HG03045 (cell line): ENCODE measurements at regions not wholly inside any gene's neighbourhood (a gene's known extent, or its start where the extent isn't known, plus 50 kb on each side); places are given as distances from the start of the nearest gene placed in this dataset.
"Not testable (repeated sequence)": the region's sequence is repeated elsewhere in the genome, so short reads cannot be mapped to it uniquely, and the experiment has no call there.

Source experiments
- ATAC-seq: cut with Tn5 transposase; IDR thresholded peaks from one replicate; pipeline ENCODE4 v1.9.1; 2021; ENCODE audit warnings: mild to moderate bottlenecking, moderate library complexity; ENCODE audit not compliant: unreplicated experiment

DNA sequence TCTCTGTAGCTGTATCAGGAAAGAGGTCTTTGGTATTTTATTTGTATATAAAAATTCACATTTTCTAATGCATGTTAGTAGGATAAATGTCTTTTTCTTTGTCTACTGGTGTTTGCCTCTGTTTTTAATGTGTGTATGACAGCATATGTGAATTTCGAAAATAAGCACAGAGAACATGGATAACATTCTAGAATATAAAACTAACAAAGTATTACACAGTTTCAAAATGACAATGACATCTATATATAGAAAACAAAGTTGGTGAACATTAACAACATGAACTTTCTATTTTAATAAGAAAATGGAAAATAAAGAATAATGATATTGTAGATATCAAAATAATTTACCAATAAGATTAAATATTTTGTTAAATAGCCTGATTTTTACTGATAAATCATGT lies 608.0 kb downstream of the COL12A1 start:
- no peak for ATAC-seq

DNA sequence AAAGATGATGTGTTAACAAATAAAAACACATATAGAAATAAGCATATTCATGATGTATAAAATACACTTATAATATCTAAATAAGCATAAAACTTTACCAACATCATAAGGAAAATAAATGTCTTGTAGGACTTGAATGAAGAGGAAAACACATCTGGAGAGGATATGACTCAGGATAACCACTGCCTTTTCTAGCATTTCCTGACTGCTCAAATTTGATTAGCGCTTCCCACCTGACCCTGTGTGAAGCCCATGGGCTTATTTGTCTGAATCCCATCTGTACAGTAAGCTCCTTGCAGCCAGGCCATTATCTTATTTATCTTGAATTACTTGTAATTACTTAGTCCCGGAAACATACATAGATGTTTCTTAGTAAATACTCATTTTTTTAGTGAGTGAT lies 608.6 kb downstream of the COL12A1 start:
- no peak for ATAC-seq

DNA sequence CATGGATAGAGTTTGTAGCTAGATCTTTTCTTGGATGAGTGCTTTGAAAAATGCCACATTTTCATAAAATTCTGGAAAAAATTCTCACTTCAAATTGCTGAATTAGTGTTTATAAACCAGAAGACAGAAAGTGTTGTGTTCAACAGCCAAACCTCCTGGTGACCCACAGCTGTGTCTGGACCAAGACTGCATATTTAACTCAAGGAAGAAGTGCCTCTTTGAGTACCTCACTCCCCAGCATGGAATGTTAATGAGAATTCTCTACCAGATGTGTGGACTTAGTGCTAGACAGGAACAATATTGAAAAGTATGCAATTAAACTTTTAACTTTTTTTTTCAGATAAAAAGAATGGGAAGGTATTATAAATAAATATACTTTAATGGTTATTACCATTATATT lies 609.3 kb downstream of the COL12A1 start:
- no peak for ATAC-seq

DNA sequence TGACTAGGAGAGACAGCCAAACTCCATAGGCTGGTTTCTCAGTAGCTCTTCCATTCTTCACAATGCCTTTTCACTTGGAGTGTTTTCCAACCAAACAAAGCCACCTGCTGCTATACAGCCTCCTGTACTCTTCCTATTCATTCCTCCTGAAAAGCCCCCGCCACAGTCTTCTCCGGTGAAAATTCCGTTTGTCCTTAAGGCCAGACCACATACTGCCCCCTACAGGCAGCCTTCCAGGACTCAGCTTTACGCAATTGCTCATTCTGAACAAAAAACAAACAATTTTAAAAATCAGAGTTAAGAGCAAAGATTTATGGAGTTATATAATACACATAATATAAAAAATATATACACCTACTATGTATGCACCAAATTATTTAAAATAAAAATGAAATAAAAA lies 611.5 kb downstream of the COL12A1 start:
- ATAC-seq = not testable (repeated sequence)

DNA sequence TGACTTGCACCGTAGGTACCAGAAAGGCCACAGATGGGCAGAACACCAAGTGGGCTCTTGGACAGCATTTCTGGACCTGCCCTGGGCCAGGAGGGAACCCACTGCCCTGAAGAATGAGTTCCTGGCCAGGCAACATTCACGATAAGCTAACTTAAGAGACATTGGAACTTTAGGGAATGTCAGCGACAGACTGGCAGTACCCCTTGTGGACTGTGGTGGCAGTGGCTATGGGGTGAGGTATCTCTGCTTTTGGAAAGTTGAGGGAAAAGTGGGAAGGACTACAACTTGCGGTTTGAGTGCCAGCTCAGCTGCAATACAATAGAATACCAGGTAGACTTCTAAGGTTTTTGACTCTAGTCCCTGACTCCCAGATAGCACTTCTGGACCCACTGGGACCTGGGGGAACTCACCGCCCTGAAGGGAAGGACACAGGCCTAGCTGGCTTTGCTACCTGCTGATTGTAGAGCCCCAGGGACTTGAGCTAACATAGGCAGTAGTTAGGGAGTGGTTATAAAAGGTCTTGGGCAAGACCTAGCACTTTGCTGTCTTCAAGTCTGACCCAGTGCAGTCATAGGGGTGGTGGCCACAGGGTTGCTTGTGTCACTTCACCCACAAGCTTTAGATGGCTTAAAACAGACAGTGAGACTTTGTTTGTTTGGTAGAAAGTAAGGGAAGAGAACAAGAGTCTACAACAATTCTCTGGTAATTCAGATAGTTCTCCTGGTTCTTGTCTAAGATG lies 617.6 kb downstream of the COL12A1 start:
- no peak for ATAC-seq

DNA sequence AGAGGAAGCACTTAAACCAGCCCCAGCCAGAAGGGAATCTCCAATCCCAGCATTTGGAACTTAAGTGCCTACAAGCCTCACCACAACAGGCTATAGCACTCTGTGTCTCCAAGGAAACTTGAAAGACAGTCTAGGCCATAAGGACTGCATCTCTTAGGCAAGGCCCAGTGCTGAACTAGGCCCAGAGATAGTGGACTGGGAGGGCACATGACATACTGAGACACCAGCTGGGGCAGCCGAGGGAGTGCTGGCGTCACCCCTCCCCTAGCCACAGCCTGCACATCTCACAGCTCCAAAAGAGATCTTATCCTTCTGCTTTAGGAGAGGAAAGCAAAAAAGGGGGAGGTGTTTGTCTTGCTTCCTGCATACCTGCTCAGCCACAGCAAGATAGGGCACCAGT lies 618.5 kb downstream of the COL12A1 start:
- no peak for ATAC-seq

DNA sequence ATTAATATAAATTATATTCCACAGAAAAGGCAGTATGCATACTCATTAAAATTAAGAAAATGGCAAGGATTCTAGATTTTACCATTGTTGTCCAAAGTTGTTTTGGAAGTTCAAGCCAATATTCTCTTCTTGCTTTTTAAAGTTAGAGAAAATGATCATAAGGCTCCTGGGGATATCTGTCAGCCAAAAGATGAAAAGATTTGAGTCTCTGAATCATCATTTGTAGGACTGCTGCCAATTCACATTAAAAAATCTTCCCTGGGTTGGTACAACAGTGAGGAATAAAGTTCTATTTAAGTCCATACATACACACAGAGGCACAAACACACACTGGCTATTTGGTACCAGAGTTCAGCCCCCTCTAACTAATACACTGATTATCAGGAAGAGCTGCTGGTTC lies 620.1 kb downstream of the COL12A1 start:
- no peak for ATAC-seq

DNA sequence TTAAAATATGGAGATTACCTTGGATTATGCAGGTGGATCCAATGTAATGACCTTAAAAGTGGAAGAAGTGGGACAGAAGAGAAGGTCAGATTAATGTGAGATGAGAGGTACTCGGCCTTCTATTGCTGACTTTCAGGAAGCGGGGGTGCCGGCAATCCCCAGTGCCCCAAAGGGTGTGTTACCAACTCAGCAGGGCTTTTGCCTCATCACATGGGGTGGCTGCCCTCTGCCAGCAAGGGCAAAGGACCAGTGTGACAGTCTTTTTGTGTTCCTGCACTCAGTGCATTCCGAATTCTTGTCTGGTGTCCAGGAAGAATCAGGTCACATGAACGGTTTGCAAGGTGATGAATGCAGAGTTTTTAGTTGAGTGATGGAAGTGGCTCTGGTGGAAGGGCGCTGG lies 624.2 kb downstream of the COL12A1 start:
- no peak for ATAC-seq

DNA sequence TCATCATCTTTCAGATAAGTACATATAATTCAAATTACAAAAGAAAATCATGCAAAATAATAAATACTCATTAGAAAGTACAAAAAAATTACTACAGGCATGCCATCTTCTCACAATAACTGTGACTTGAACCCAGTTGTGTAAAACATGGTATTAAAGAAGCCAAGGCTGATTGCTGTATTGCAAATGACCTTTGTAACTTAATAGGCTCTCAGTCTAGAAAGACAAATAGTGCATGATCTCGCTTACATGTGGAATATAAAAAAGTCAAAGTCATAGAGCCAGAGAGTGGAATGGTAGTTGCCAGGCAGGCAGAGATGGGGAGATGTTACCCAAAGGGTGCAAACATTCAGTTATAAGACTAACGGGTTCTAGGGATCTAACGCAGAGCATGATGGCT lies 626.1 kb downstream of the COL12A1 start:
- ATAC-seq = no peak

DNA sequence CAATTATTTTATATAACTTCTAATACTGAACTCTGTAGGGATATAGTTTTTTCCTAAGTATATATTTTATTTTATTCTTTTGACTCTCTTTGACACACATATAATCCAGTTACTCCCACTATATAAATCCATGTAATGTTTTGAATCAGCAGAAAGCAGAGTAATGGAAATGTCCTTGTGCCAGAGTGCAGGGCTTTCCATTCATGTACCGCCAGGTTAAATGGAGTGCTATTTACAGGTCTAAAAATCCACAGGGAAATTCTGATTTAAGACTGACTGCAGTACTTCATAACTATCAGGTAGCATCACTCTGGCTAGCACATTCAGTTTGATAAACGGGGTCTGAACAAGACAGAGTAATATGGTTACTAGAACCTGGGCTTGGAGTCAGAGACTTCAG lies 626.8 kb downstream of the COL12A1 start:
- no peak for ATAC-seq

DNA sequence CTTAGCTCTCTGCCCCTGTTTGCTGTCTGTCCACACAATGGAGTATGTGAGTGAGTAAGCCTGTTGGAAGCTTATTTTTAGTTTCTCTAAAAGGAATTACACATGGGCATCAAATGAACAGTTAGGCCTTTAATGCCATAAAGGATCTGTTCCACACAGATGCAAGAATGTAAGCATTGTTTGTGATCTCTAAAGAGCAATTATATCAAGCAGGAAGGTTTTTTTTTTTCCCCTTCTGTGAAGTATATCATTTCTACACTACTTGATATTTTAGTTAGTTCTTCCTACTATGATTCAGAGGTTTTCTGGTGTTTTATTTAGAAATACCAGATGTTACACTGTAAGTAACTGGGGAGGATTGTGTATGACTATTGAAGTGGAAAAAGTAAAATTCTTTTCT lies 627.5 kb downstream of the COL12A1 start:
- ATAC-seq = no peak

DNA sequence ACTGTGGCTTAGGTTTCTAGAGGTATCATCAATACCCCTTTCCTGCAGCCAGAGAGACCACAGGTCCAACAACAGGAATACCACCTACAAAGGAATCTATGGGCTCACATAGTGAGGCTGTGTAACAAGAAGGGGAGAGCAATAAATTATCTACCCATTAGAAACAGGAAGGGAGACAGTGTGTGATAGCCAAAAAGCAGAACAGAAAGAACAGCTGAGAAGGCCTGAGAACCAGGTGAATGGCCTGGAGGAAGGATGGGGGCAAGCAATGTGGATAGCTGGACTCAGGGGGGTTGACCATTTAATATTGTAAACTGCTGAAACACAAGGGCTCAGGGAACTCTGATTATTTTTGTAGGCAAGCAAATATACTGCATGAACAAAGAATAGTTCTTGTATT lies 628.2 kb downstream of the COL12A1 start:
- ATAC-seq = peak; percentile 86

DNA sequence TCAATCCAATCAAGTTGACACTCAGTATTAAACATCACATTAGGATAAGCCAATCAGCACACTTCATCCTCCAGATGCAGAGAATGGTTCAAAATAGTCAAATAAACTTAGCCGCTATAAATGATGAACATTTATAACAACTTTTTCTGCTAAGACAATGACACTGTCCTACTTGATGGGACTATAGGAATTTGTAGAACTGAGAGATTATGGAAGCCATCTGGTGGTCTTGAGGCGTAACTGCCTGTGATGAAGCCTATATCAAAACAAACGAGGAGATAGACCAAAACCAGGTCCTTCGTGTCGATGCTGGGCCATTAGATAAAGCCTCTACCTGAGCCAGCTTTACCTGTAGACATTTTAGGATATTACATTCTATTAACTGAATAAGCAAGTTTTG lies 631.1 kb downstream of the COL12A1 start:
- no peak for ATAC-seq

DNA sequence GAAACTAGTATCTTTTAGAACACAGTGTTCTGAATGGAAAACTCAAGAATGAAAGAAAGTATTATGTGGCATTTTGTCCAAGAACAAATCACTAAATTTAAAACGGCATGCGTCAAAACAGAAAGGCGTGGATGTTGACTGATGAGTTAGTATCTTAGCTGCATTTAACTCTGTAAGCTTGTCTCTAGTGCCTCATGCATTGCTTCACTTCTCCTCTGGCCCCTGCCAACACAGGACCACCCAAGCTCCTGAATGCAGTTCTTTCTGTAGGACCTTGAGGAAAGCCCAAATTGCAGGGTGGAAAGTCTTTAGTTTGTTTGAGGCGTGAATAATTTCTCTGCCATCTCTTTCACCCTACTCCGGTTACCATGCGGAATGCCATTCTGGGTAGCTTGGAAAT lies 632.2 kb downstream of the COL12A1 start:
- no peak for ATAC-seq

DNA sequence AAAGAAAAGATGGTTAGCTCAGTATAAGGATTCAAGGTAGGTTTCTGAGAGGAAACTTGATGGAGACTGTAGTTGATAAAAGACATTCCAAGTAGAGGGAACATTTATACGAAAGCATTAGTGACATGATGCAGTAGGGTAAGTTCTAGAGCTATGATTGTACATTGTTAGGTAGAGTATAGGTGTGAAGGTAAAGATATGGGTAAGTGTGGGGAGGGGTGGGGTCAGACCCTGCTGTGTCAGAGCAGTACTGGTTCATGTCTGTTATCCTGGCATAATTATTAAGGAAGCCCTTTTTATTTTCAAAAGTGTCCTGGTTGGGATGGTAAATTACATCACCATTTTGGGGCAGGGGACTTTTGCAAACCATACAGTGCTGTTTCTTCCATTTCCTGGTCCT lies 635.8 kb downstream of the COL12A1 start:
- no peak for ATAC-seq

DNA sequence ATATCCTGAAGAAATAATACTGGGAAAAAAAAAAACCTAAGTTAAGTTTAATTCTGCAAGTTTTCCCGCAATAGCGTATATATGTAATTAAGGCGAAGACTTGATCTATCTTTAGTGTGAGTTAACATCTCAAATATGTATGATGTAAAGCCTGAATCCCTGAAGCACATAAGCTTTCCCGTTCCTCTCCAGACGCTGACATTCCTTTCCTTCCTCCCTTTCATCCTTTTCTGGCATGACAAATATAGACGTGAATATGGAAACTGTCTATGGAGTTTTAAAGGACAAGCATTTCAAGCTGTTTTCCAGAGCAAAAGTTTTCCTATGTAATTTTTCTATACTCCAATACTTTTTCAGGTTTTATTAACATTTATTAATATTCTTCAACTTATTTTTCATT lies 637.0 kb downstream of the COL12A1 start:
- ATAC-seq = no peak

DNA sequence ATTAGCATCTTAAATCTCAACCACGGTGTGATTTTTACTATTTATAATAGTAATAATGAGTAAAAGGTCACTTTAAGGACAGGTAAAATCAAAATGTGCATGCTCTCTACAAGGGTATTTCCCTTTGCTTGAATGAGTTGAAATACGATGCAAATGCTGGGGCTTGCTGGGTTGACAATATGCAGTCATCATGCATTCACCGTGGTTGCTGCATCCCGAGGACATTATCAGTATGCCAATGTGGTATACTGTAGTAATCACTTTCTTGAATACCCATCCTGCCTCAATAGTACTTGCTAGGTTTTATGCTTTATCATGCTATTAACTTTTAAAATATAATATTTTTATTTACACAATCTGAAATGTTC lies 637.9 kb downstream of the COL12A1 start:
- not testable (repeated sequence) for ATAC-seq

DNA sequence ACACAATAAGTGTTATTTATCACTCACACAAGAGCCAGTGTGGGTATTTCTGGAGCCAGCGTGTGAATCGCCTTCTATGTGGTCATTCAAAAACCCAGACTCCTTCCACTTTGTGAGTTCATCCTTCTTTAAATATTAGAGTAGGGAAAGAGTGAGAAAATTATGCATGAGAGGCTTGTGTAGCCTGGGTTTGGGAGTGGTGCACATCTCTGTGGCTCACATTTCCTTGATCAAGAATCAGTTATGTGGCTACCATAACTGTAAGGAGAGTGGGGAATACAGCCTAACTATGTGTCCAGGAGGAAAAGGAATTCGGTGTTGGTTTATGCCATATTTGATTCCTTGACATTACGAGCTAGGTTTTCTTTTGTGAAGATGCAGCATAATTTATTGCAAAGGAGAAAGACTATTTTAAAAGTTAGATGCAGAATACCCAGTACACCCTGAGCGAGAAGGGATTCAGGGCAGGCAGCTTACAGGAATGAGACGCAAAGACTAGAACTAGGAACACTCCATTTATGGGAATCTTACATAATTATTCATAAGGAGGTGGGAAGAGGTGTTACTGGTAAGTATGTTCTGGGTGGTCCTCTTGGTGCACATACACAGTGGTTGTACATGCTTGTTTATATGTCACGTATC lies 638.5 kb downstream of the COL12A1 start:
- no peak for ATAC-seq

DNA sequence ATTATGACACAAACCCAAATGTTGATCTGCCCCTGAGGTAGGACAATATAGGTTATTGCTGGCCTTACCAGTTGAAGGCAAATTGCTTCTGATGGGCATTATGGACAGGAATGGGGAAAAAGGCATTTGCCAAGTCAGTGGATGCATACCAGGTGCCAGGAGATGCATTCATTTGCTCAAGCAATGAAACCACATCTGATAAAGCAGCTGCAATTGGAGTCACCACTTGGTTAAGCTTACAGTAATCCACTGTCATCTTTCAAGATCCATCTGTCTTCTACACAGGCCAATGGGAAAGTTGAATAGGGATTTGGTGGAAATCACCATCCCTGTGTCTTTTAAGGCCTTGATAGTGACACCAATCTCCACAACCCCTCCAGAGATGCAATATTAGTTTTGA lies 648.6 kb downstream of the COL12A1 start:
- ATAC-seq = no peak

DNA sequence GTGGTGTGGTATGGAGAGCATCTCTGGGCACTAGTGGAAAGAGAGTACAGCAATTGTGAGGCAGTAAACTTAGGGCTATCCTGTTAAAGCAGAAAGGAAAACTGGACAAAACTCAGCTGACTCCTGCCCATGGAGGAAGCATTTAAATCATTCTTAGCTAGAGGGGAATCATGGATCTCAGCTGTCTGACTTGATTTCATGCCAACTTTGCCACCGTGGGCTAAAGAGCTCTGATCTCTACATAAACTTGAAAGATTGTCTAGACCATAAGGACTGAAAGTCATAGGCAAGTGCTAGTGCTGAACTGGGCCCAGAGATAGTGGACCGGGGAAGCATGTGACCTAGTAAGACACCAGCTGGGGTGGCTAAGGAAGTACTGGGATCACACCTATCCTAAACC lies 651.8 kb downstream of the COL12A1 start:
- ATAC-seq = no peak

DNA sequence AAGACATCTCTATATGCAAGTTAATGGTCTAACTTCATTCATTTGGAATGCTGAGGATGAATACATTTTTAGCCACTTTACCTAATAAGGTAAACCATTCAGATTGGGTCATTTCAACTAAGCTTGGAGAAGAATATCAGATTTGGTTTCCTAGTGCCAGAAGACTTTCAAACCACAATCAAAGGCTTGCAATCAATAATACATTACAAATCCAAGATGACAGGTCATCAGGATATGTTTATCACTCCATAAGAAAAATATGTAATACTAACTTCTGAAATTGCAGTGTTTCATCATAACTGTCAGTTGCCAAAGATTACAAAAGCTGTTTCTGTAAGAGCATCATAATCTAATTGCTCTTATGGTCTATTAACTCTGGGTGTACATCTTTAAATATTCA lies 654.0 kb downstream of the COL12A1 start:
- ATAC-seq = no peak

DNA sequence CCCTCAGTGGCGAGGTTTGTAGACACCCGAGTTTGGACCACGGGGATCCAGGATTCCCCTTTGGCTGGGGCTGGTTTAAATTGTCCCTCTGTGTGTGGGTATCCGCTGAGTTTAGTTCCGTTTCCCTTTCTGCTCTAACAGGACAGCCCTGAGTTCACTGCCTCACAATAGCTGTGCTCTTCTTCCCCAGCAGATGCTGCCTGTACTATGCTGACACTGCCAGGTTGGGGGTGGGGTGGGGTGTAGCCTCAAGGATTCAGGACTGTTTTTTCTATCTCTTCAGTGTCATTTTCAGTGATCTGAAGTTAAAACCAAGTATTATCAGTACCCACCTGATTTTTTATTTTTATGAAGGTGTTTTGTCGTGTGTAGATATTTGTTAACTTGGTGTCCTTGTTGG lies 655.0 kb downstream of the COL12A1 start:
- no peak for ATAC-seq

DNA sequence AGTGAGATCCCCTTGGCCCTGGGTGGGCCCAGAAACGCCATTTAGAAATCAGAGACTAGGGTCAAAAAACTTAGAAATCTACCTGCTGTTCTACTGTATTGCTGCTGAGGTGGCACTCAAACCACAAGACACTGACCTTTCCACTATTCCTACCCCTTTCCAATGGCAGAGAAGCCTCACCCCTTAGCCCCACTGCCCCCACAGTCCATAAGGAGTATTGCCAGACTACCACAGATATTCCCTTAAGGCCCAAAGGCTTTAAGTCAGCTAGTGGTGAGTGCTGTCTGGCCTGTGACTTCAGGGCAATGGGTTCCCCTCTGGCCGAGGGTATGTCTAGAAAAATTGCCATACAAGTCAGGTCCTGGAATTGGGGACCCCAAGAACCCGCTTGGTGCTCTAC lies 656.1 kb downstream of the COL12A1 start:
- no peak for ATAC-seq
